ENCODE measurements at regions not wholly inside any gene's neighbourhood (a gene's known extent, or its start where the extent isn't known, plus 50 kb on each side); places are given as distances from the start of the nearest gene placed in this dataset.
A peak's percentile ranks its signal among the peaks of the same experiment; 100 is the strongest.

GRCh38 chr5:128662997-128663396 lies 125.0 kb upstream of the FBN2 start:
- Histone ChIP-seq H2BK120ac (ENCODE audit: low read depth, low read length) (no peak overlapping the region), H2BK20ac (ENCODE audit: low read depth, low read length) (no peak overlapping the region), H3K27me3 (ENCODE audit: control insufficient read depth, insufficient read depth, low read length) (no peaks in the 10 kb centered on the region), H4K8ac (ENCODE audit: low read depth in 2 of 2, low read length in 2 of 2) (no peak overlapping the region), H2AFZ (replicated peaks; ENCODE audit: low read length, poor library complexity) (no peak overlapping the region), H3K4me1 (ENCODE audit: control insufficient read depth, insufficient read depth, low read length) (no peaks in the 10 kb centered on the region), H3K9me3 (ENCODE audit: control insufficient read depth, insufficient read depth, low read length) (no peaks in the 10 kb centered on the region), H3K4me3 (ENCODE audit: insufficient read depth, low read depth, low read length) (no peak overlapping the region), H3K4me2 (ENCODE audit: low read depth, low read length) (no peak overlapping the region), H4K5ac (ENCODE audit: low read depth, low read length) (no peak overlapping the region), H3K36me3 (ENCODE audit: control insufficient read depth, insufficient read depth, low read length) (no peaks in the 10 kb centered on the region), H2AK5ac (ENCODE audit: low read depth, low read length) (no peak overlapping the region), H3K4ac (ENCODE audit: low read depth, low read length) (no peak overlapping the region), H2BK5ac (ENCODE audit: low read depth, low read length, poor library complexity, severe bottlenecking) (no peak overlapping the region), H4K20me1 (ENCODE audit: insufficient read depth, low read length) (no peaks in the 10 kb centered on the region), H3K9ac (ENCODE audit: low read depth, low read length) (no peak overlapping the region), H2AK9ac (replicated peaks; ENCODE audit: low read depth, low read length, poor library complexity) (no peak overlapping the region), H4K91ac (ENCODE audit: insufficient read depth, low read depth, low read length) (no peak overlapping the region), H2BK15ac (ENCODE audit: low read depth, low read length) (no peak overlapping the region), H3K27ac (ENCODE audit: insufficient read depth, low read length) (no peak overlapping the region), H3K18ac (ENCODE audit: low read depth, low read length) (no peak overlapping the region), H3K23ac (ENCODE audit: low read depth, low read length) (no peak overlapping the region), H3K9me1 (ENCODE audit: insufficient read depth, low read length) (peaks cover 2% of the 10 kb centered on the region; the same call in 1 of the 2 replicates), H3K14ac (replicated peaks; ENCODE audit: low read depth, low read length) (no peak overlapping the region), H3K56ac (ENCODE audit: extremely low read depth, insufficient read depth, low read length) (no peak overlapping the region), H3K79me1 (ENCODE audit: low read depth in 1 of 2, low read length in 2 of 2) (no peaks in the 10 kb centered on the region)
- DNase-seq (no peak), ATAC-seq (ENCODE audit: low read depth) (no peak)
- WGBS, 2 experiments (ENCODE audit: extremely low coverage in 2 of 2, insufficient read length in 1 of 2) = no CpG with 5 or more reads among the region's 2 CpGs
- no peak for TF ChIP-seq POLR2A (IDR thresholded peaks at IDR 0.05; ENCODE audit: low read depth, low read length)
- peak; percentile 85 for TF ChIP-seq MAFK (IDR thresholded peaks at IDR 0.05; ENCODE audit: low read depth, low read length)
- no peak for TF ChIP-seq FOS (IDR thresholded peaks at IDR 0.05; ENCODE audit: low read depth, low read length)
- no peak for TF ChIP-seq CHD1 (IDR thresholded peaks at IDR 0.05; ENCODE audit: low read depth, low read length)
- in situ Hi-C loops (cut with MboI; ENCODE audit: low sequenced_read_pairs) (no loop called here), intact Hi-C loops (cut with micrococcal nuclease) (no loop called here), dilution Hi-C loops (cut with HindIII; ENCODE audit: low sequenced_read_pairs, unreplicated experiment) (no loop called here)
- ChIA-PET CTCF (no interaction called here), POLR2A (ENCODE audit: unreplicated experiment) (no interaction called here)
- no TSS peak for BruUV-seq (replicated peaks)
